ENCODE measurements at regions not wholly inside any gene's neighbourhood (a gene's known extent, or its start where the extent isn't known, plus 50 kb on each side); places are given as distances from the start of the nearest gene placed in this dataset.
"Not testable (repeated sequence)": the region's sequence is repeated elsewhere in the genome, so short reads cannot be mapped to it uniquely, and the experiment has no call there.

GRCh38 chr11:134979089-134979457 is 567.0 kb upstream of the B3GAT1 start:
- not testable (repeated sequence) for DNase-seq (ENCODE audit: low read depth in 2 of 2)

- DNase-seq (ENCODE audit: low read depth in 2 of 2) = no peak
Observed at GRCh38 chr11:134978388-134979088, 566.5 kb upstream of the B3GAT1 start.

DNA sequence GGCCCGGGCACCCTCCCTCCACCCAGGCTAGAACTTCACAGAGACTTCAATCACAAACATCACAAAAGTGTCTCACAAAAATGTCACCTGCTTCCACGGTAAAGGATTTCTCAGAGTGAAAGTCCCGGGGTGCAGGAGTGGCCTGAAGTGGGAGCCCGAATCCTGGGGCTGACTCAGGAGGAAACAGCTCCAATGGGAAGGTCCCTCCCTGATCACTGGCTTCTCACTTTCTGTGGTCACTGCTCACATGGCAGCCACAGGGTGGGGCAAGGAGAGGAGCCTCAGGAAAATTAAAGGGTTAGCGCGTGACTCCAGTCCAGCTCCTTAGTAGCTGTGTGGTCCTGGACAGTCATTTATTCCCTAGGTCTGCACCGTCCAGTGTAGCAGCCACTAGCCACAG is 564.5 kb upstream of the B3GAT1 start:
- no peak for DNase-seq (ENCODE audit: low read depth in 2 of 2)

- no peak for DNase-seq (ENCODE audit: low read depth in 2 of 2)
Observed at GRCh38 chr11:134975866-134976376, 563.9 kb upstream of the B3GAT1 start.

DNA sequence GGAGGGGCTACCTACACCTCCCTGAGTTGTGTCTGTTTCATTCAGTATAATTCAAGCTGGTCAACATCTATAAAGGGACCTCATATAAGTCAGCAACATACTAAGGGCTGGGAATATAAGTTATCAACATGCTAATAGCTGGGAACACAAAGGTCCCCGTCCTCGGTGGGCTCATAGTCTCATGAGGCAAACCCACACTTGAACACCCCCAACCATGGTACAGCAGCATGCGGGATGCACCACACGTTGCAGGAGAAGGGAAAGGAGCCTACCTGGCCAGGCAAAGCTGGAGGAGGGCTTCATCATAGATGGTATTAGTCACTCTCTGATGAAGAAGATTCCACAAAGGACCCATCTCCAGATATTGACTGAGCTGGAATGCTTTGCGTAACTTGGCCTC is 561.8 kb upstream of the B3GAT1 start:
- DNase-seq (ENCODE audit: low read depth in 2 of 2) = no peak

GRCh38 chr11:134971381-134971780 is 559.3 kb upstream of the B3GAT1 start:
- no peak for DNase-seq (ENCODE audit: low read depth in 2 of 2)

DNA sequence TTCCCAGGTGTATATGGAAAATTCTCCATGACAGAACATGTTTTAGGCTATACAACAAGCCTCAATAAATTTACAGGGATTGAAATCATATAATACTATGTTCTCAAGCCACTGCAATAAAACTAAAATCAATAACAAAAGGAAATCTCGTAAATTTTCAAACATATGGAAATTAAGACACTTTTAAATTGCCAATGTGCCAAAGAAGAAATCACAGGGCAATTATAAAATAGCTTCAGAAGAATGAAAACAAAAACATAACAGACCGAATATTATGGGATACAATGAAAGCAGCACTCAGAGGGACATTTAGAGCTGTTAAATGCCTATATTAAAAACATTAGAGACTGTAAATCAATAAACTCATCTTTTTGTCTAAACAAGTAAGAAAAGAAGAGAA is 555.7 kb upstream of the B3GAT1 start:
- DNase-seq (ENCODE audit: low read depth in 2 of 2) = no peak

- not testable (repeated sequence) for DNase-seq (ENCODE audit: low read depth in 2 of 2)
Observed at GRCh38 chr11:134961386-134961785, 549.3 kb upstream of the B3GAT1 start.

- no peak for DNase-seq (ENCODE audit: low read depth in 2 of 2)
Observed at GRCh38 chr11:134958870-134959269, 546.8 kb upstream of the B3GAT1 start.

DNA sequence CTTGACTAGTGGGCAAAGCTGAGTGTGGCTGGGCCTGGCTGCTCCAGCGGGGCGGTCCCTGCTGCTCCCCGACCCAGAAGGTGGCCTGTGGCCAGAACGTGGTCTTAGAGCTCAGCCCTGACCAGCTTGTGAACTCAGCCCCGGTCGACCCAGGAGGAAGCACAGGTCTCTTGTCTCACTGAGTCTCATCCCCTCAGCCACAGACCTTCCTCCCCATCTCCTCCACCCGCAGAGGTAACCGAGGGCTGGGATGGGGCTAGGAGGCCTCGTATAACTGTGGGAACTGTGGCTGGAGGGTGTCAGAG is 546.2 kb upstream of the B3GAT1 start:
- DNase-seq (ENCODE audit: low read depth in 2 of 2) = no peak

- no peak for DNase-seq (ENCODE audit: low read depth in 2 of 2)
Observed at GRCh38 chr11:134957540-134958335, 545.7 kb upstream of the B3GAT1 start.

DNA sequence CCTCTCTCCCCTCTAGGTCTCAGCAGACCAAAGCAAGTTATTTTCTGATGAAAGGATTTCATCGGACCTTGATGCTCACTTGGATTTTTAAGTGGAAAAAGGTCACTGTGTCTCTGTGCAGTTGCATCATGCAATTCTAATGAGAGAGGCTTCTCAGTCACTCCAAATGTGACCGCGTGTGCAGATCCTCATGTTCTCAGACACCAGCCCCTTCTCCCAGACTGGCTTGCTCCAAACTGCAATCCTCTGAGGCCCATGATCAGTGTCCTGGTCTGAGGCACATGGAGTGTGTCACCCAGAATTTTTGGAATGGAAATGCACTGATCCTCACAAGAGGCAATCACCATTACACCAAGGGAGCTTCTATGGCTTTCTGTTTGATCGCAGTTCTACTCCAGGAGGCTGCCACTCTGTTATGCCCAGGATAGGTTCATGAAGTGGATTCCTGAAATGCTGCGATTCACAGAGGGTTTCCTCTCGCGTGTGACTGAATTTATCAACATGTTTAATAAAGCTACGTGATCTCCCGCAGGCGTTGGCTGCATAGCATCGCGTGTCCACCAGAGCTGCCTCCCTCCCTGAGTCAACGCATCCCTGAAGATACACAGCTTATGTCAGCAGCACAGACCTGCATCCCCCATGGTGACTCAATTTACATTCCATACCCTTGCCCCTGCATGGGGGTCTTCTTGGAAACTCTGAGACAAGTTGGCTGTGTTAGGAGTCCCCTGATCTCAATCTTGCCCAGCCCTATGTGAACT is 544.6 kb upstream of the B3GAT1 start:
- DNase-seq (ENCODE audit: low read depth in 2 of 2) = no peak

- DNase-seq (ENCODE audit: low read depth in 2 of 2) = not testable (repeated sequence)
Observed at GRCh38 chr11:134955970-134956369, 543.9 kb upstream of the B3GAT1 start.

DNA sequence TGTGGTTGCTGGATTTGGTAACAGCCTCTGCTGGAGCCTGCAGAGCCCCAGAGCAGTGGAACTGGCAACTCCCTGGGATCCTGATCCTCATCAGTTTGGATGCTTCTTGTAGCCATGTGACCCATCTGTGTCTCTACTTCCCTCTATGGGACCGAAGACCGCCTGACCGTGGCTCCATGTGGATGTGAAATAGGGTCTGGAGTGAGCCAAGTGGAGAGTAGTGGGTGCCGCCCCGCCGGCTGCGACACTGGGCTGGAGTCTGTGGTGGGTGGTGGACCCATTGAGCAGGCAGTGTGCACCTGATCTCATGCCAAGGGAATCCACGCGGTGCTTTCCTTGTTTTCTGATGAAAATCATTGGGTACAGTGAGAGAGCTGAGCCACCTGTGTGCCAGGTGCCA is 543.2 kb upstream of the B3GAT1 start:
- no peak for DNase-seq (ENCODE audit: low read depth in 2 of 2)

GRCh38 chr11:134954456-134954855 is 542.4 kb upstream of the B3GAT1 start:
- DNase-seq (ENCODE audit: low read depth in 2 of 2) = not testable (repeated sequence)

- DNase-seq (ENCODE audit: low read depth in 2 of 2) = not testable (repeated sequence)
Observed at GRCh38 chr11:134953417-134953970, 541.5 kb upstream of the B3GAT1 start.

DNA sequence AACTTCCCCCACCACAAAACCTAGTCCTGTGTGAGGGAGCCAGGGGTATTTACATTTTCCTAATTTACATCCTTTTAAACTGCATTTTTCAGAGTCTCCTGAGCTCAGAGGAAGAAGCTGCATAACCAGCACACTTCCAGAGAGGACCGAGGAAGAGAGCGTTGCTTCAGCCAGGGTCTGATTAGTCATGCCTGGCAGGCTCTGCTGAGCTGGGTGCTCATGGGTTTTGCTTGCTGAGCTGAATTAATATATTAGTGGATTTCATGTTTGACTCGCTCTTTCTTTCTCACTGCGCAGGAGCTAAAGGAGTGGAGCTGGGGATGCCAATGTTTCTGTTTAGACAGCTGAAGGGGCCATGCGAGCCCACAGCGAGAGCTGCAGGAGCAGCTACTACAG is 539.3 kb upstream of the B3GAT1 start:
- DNase-seq (ENCODE audit: low read depth in 2 of 2) = no peak

- no peak for DNase-seq (ENCODE audit: low read depth in 2 of 2)
Observed at GRCh38 chr11:134950692-134951304, 538.8 kb upstream of the B3GAT1 start.

GRCh38 chr11:134949121-134950090 is 537.4 kb upstream of the B3GAT1 start:
- no peak for DNase-seq (ENCODE audit: low read depth in 2 of 2)

- DNase-seq (ENCODE audit: low read depth in 2 of 2) = no peak
Observed at GRCh38 chr11:134947556-134947955, 535.5 kb upstream of the B3GAT1 start.

DNA sequence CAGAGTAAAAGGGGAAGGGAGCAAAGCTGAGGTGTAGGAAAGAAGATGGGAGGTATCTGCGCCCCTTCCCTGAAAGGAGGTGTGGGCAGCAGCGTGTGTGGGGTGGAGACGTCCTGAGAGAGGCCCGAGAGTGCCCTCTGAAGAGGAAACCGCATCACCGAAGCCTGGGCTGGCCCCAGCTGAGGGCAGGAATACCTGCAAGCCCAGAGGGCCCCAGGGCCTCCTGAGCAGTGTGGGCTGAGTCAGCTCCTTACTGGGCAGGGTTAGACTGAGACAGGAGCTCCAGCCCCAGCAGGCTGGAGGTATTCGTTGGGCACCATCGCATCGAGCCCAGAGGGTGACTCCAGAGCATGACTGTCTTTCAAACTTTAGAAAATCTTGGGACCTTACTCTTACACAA is 534.0 kb upstream of the B3GAT1 start:
- no peak for DNase-seq (ENCODE audit: low read depth in 2 of 2)

All from stimulated activated CD4-positive, alpha-beta T cell treated with anti-CD3 and anti-CD28 coated beads, Interleukin-1b, Interleukin-23, amount 100 ng/mL, for 4 hours (primary cell).